H9 (cell line): ENCODE measurements at regions not wholly inside any gene's neighbourhood (a gene's known extent, or its start where the extent isn't known, plus 50 kb on each side); places are given as distances from the start of the nearest gene placed in this dataset.

Experiments
- DNase-seq: peaks from one replicate; pipeline ENCODE4 v3.0.0-alpha.2; 2017
- H2AFZ ChIP-seq: one replicate; pipeline ENCODE4 v1.6.1; 2013; ENCODE audit warnings: mild to moderate bottlenecking, low read length, control low read depth, moderate library complexity
- H2AK5ac ChIP-seq: 2 replicates; pipeline ENCODE4 v1.6.1; 2013; ENCODE audit warnings: low read length, control low read depth, mixed read lengths; ENCODE audit not compliant: insufficient read length
- H2BK120ac ChIP-seq: one replicate; pipeline ENCODE4 v1.6.1; 2013; ENCODE audit warnings: low read depth, mild to moderate bottlenecking, low read length, control low read depth, inconsistent platforms; ENCODE audit not compliant: poor library complexity, severe bottlenecking
- H2BK12ac ChIP-seq: 2 replicates; pipeline ENCODE4 v1.6.1; 2013; ENCODE audit warnings: low read length, control low read depth, mixed read lengths, low read depth; ENCODE audit not compliant: insufficient read length
- H2BK15ac ChIP-seq: 2 replicates; pipeline ENCODE4 v1.6.1; 2013; ENCODE audit warnings: low read depth, low read length, control low read depth
- H2BK20ac ChIP-seq: one replicate; pipeline ENCODE4 v1.6.1; 2013; ENCODE audit warnings: low read depth, mild to moderate bottlenecking, low read length, control low read depth, inconsistent platforms; ENCODE audit not compliant: poor library complexity, severe bottlenecking
- H2BK5ac ChIP-seq: 2 replicates; pipeline ENCODE4 v1.6.1; 2013; ENCODE audit warnings: low read length, control low read depth, mixed read lengths; ENCODE audit not compliant: insufficient read length
- H3K14ac ChIP-seq: 2 replicates; pipeline ENCODE4 v1.6.1; 2013; ENCODE audit warnings: low read length, control low read depth; ENCODE audit not compliant: insufficient read depth
- H3K18ac ChIP-seq: 2 replicates; pipeline ENCODE4 v1.6.1; 2013; ENCODE audit warnings: low read depth, mild to moderate bottlenecking, mixed read lengths, low read length, control low read depth; ENCODE audit not compliant: insufficient read length
- H3K23ac ChIP-seq: 2 replicates; pipeline ENCODE4 v1.6.1; 2013; ENCODE audit warnings: low read length, control low read depth, mixed read lengths, low read depth; ENCODE audit not compliant: insufficient read length
- H3K23me2 ChIP-seq: 2 replicates; pipeline ENCODE4 v1.6.1; 2013; ENCODE audit warnings: low read depth, mild to moderate bottlenecking, mixed read lengths, low read length, control low read depth; ENCODE audit not compliant: insufficient read length, poor library complexity, severe bottlenecking
- H3K27ac ChIP-seq: 2 replicates; pipeline ENCODE4 v1.5.1; 2013; ENCODE audit warnings: low read length, control low read depth, mixed read lengths, low read depth; ENCODE audit not compliant: insufficient read length
- H3K27me3 ChIP-seq: 2 replicates; pipeline ENCODE4 v1.6.1; 2013; ENCODE audit warnings: low read length, control low read depth, inconsistent platforms; ENCODE audit not compliant: insufficient read depth
- H3K4ac ChIP-seq: 2 replicates; pipeline ENCODE4 v1.6.1; 2013; ENCODE audit warnings: low read depth, mild to moderate bottlenecking, control low read depth, inconsistent platforms, low read length, moderate library complexity
- H3K4me1 ChIP-seq: 2 replicates; pipeline ENCODE4 v1.6.1; 2013; ENCODE audit warnings: low read length, control low read depth, inconsistent platforms; ENCODE audit not compliant: insufficient read depth
- H3K4me2 ChIP-seq: 2 replicates; pipeline ENCODE4 v1.6.1; 2013; ENCODE audit warnings: low read length, control low read depth, mixed read lengths; ENCODE audit not compliant: insufficient read length, insufficient read depth
- H3K56ac ChIP-seq: 2 replicates; pipeline ENCODE4 v1.6.1; 2013; ENCODE audit warnings: low read depth, mild to moderate bottlenecking, mixed read lengths, low read length, control low read depth; ENCODE audit not compliant: insufficient read length
- H3K79me1 ChIP-seq: 2 replicates; pipeline ENCODE4 v1.6.1; 2013; ENCODE audit warnings: low read depth, mild to moderate bottlenecking, moderate library complexity, low read length, control low read depth, inconsistent platforms; ENCODE audit not compliant: insufficient read depth, poor library complexity, severe bottlenecking
- H3K79me2 ChIP-seq: 2 replicates; pipeline ENCODE4 v1.6.1; 2013; ENCODE audit warnings: low read length, control low read depth, inconsistent platforms; ENCODE audit not compliant: insufficient read depth
- H3K9ac ChIP-seq: 2 replicates; pipeline ENCODE4 v1.6.1; 2013; ENCODE audit warnings: low read length, control low read depth, mixed read lengths; ENCODE audit not compliant: insufficient read length; ENCODE audit errors: extremely low read depth
- H3K9me3 ChIP-seq: one replicate; pipeline ENCODE4 v1.6.1; 2013; ENCODE audit warnings: low read depth, low read length, inconsistent platforms; ENCODE audit not compliant: control insufficient read depth
- H3T11ph ChIP-seq: one replicate; pipeline ENCODE4 v1.6.1; 2013; ENCODE audit warnings: mild to moderate bottlenecking, low read length, control low read depth, inconsistent platforms
- H4K20me1 ChIP-seq: one replicate; pipeline ENCODE4 v1.6.1; 2013; ENCODE audit not compliant: control insufficient read depth, insufficient read length, insufficient read depth
- H4K5ac ChIP-seq: 2 replicates; pipeline ENCODE4 v1.6.1; 2013; ENCODE audit warnings: low read depth, mild to moderate bottlenecking, mixed read lengths, low read length, control low read depth; ENCODE audit not compliant: insufficient read length
- H4K8ac ChIP-seq: replicated peaks from 2 replicates; pipeline ENCODE4 v1.6.1; 2013; ENCODE audit warnings: low read length, control low read depth, mixed read lengths, low read depth; ENCODE audit not compliant: insufficient read length
- H4K91ac ChIP-seq: 2 replicates; pipeline ENCODE4 v1.6.1; 2013; ENCODE audit warnings: low read depth, mild to moderate bottlenecking, moderate library complexity, mixed read lengths, low read length, control low read depth; ENCODE audit not compliant: insufficient read length
- H3K27ac Mint-ChIP-seq, 3 experiments: 2 replicates in 2 of 3; 3 replicates in 1 of 3; pipeline ENCODE4 v1.8.0; 2020 to 2021; ENCODE audit warnings: mixed read lengths in 3 of 3, mild to moderate bottlenecking in 1 of 3, moderate library complexity in 1 of 3
- H3K27me3 Mint-ChIP-seq: 2 replicates; pipeline ENCODE4 v1.8.0; 2021; ENCODE audit warnings: low read depth, mild to moderate bottlenecking, moderate library complexity, mixed read lengths
- H3K36me3 Mint-ChIP-seq, 3 experiments: 2 replicates in 2 of 3; 3 replicates in 1 of 3; pipeline ENCODE4 v1.8.0; 2020 to 2021; ENCODE audit warnings: low read depth in 3 of 3, mixed read lengths in 3 of 3; ENCODE audit not compliant: insufficient read depth in 1 of 3
- H3K4me1 Mint-ChIP-seq, 2 experiments: 2 replicates each; pipeline ENCODE4 v1.8.0; 2020; ENCODE audit warnings: mixed read lengths in 2 of 2
- H3K4me3 Mint-ChIP-seq, 2 experiments: 2 replicates in 1 of 2; 3 replicates in 1 of 2; pipeline ENCODE4 v1.8.0; 2020 to 2021; ENCODE audit warnings: mild to moderate bottlenecking in 2 of 2, mixed read lengths in 2 of 2, moderate library complexity in 1 of 2
- H3K9me3 Mint-ChIP-seq, 2 experiments: 2 replicates in 1 of 2; 3 replicates in 1 of 2; pipeline ENCODE4 v1.8.0; 2020; ENCODE audit warnings: mild to moderate bottlenecking in 2 of 2, mixed read lengths in 2 of 2, moderate library complexity in 1 of 2
- WGBS: extraction: QIAGEN DNeasy Blood & Tissue Kit; methylation state at CpG from one replicate; pipeline ENCODE4 v1.1.7; 2013; ENCODE audit warnings: missing lambda C conversion rate, low lambda C conversion rate, mixed read lengths; ENCODE audit not compliant: insufficient read length; ENCODE audit errors: extremely low coverage; 5-methylcytosine and 5-hydroxymethylcytosine counted together
- TF ChIP-seq, protein P1 (sequence below): fragments of 200-600 bp; sonication (generic); conservative IDR thresholded peaks from 3 replicates; pipeline ENCODE4 v1.8.0; 2021; ENCODE audit warnings: antibody characterized with exemption, mild to moderate bottlenecking

DNA sequence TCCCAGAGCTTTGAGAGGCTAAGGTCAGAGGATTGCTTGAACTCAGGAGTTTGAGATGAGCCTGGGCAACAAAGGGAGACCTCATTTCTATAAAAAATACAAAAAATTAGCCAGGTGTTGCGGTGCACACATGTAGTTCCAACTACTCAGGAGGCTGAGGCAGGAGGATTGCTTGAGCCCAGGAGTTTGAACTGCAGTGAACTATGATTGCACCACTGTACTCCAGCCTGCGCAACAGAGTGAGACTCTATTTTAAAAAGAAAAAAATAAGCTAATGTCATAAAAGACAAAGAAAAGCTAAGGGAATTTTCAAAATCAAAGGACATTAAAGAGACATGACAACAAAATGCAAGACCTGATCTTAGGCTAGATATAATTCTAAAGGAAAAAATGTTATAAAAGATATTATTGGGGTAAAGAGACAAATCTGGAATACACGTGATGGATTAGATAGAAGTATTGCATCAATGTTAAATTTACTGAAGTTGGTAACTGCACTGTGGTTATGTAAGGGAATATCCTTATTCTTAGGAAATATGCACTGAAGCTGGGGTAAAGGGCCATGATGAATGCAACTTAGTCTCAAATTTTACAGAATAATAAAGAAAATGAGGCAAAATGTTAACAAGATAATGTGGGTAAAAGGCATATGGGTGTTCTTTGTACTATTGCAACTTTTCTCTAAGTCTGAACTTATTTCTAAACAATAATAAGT, 75.2 kb downstream of the SPRY1 start:
- H2BK20ac ChIP-seq: no peak overlapping the region
- TF ChIP-seq, protein P1, sequence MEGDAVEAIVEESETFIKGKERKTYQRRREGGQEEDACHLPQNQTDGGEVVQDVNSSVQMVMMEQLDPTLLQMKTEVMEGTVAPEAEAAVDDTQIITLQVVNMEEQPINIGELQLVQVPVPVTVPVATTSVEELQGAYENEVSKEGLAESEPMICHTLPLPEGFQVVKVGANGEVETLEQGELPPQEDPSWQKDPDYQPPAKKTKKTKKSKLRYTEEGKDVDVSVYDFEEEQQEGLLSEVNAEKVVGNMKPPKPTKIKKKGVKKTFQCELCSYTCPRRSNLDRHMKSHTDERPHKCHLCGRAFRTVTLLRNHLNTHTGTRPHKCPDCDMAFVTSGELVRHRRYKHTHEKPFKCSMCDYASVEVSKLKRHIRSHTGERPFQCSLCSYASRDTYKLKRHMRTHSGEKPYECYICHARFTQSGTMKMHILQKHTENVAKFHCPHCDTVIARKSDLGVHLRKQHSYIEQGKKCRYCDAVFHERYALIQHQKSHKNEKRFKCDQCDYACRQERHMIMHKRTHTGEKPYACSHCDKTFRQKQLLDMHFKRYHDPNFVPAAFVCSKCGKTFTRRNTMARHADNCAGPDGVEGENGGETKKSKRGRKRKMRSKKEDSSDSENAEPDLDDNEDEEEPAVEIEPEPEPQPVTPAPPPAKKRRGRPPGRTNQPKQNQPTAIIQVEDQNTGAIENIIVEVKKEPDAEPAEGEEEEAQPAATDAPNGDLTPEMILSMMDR: no peak
- H3K27ac ChIP-seq: no peak overlapping the region
- H2BK15ac ChIP-seq: no peak overlapping the region
- H3K27me3 ChIP-seq: no peaks in the 10 kb centered on the region
- no peak overlapping the region for H3K4me2 ChIP-seq
- H3K27ac Mint-ChIP-seq: no peak overlapping the region
- no peaks in the 10 kb centered on the region for H3K23me2 ChIP-seq
- H3K4me1 Mint-ChIP-seq: no peaks in the 10 kb centered on the region
- H3K79me1 ChIP-seq: no peaks in the 10 kb centered on the region
- no peak overlapping the region for H2BK120ac ChIP-seq
- H2BK12ac ChIP-seq: no peak overlapping the region
- no peaks in the 10 kb centered on the region for H3K27me3 Mint-ChIP-seq
- H3K9me3 Mint-ChIP-seq: no peaks in the 10 kb centered on the region
- no peak overlapping the region for H4K91ac ChIP-seq
- DNase-seq: no peak
- H3K9ac ChIP-seq: no peak overlapping the region
- H3K56ac ChIP-seq: no peak overlapping the region
- H4K5ac ChIP-seq: no peak overlapping the region
- H3K4me1 ChIP-seq: no peaks in the 10 kb centered on the region; the same call in 1 of the 2 replicates
- no peak overlapping the region for H3K4ac ChIP-seq
- no peaks in the 10 kb centered on the region for H3K36me3 Mint-ChIP-seq
- no peak overlapping the region for H3K14ac ChIP-seq
- no peak overlapping the region for H2AK5ac ChIP-seq
- no peak overlapping the region for H2BK5ac ChIP-seq
- no peak overlapping the region for H3T11ph ChIP-seq
- H4K20me1 ChIP-seq: no peaks in the 10 kb centered on the region
- H3K9me3 ChIP-seq: no peaks in the 10 kb centered on the region
- no peak overlapping the region for H3K4me3 Mint-ChIP-seq
- H3K23ac ChIP-seq: no peak overlapping the region
- no peak overlapping the region for H3K18ac ChIP-seq
- no peak overlapping the region for H4K8ac ChIP-seq
- no peak overlapping the region for H2AFZ ChIP-seq
- no peaks in the 10 kb centered on the region for H3K79me2 ChIP-seq
- 100% methylated on average over 1 of the region's 3 CpGs for WGBS
